GM21717 (cell line): ENCODE measurements at regions not wholly inside any gene's neighbourhood (a gene's known extent, or its start where the extent isn't known, plus 50 kb on each side); places are given as distances from the start of the nearest gene placed in this dataset.
"Not testable (repeated sequence)": the region's sequence is repeated elsewhere in the genome, so short reads cannot be mapped to it uniquely, and the experiment has no call there.

Experiments
- ATAC-seq: cut with Tn5 transposase; IDR thresholded peaks from one replicate; pipeline ENCODE4 v1.9.1; 2021; ENCODE audit warnings: mild to moderate bottlenecking, moderate library complexity; ENCODE audit not compliant: unreplicated experiment

- no peak for ATAC-seq
Measured at GRCh38 chr6:152811785-152812184, 61.2 kb downstream of the VIP start.

GRCh38 chr6:152815230-152815872, 64.8 kb downstream of the VIP start:
- ATAC-seq: no peak

- no peak for ATAC-seq
Measured at GRCh38 chr6:152816055-152816454, 65.5 kb downstream of the VIP start.

GRCh38 chr6:152821525-152821924, 70.9 kb downstream of the VIP start:
- ATAC-seq: no peak

- ATAC-seq: no peak
Measured at GRCh38 chr6:152824666-152825065, 74.1 kb downstream of the VIP start.

GRCh38 chr6:152828431-152828830, 77.8 kb downstream of the VIP start:
- no peak for ATAC-seq

GRCh38 chr6:152834366-152834765, 83.8 kb downstream of the VIP start:
- not testable (repeated sequence) for ATAC-seq

GRCh38 chr6:152836523-152836922, 85.9 kb downstream of the VIP start:
- ATAC-seq: no peak

- ATAC-seq: no peak
Measured at GRCh38 chr6:152845421-152845820, 94.8 kb downstream of the VIP start.

- ATAC-seq: no peak
Measured at GRCh38 chr6:152846825-152847224, 96.2 kb downstream of the VIP start.

GRCh38 chr6:152848919-152849318, 98.3 kb downstream of the VIP start:
- ATAC-seq: no peak

GRCh38 chr6:152854086-152854795, 103.6 kb downstream of the VIP start:
- ATAC-seq: no peak

GRCh38 chr6:152858141-152858540, 107.5 kb downstream of the VIP start:
- ATAC-seq: no peak

GRCh38 chr6:152859225-152859624, 108.6 kb downstream of the VIP start:
- ATAC-seq: peak; percentile 80

GRCh38 chr6:152863618-152864326, 113.2 kb downstream of the VIP start:
- ATAC-seq: peak; percentile 92

- no peak for ATAC-seq
Measured at GRCh38 chr6:152874267-152874666, 108.6 kb downstream of the FBXO5 start.

GRCh38 chr6:152874846-152875568, 107.8 kb downstream of the FBXO5 start:
- ATAC-seq: no peak

GRCh38 chr6:152879681-152880080, 103.2 kb downstream of the FBXO5 start:
- no peak for ATAC-seq

GRCh38 chr6:152893187-152893586, 89.7 kb downstream of the FBXO5 start:
- no peak for ATAC-seq

GRCh38 chr6:152896923-152897322, 85.9 kb downstream of the FBXO5 start:
- ATAC-seq: no peak

- ATAC-seq: peak; percentile 98
Measured at GRCh38 chr6:152897807-152898399, 84.9 kb downstream of the FBXO5 start.
